GM21381 (cell line): ENCODE measurements at regions not wholly inside any gene's neighbourhood (a gene's known extent, or its start where the extent isn't known, plus 50 kb on each side); places are given as distances from the start of the nearest gene placed in this dataset.

Source experiments
- ATAC-seq: cut with Tn5 transposase; IDR thresholded peaks from one replicate; pipeline ENCODE4 v1.9.1; 2021; ENCODE audit warnings: mild to moderate bottlenecking, moderate library complexity; ENCODE audit not compliant: unreplicated experiment

DNA sequence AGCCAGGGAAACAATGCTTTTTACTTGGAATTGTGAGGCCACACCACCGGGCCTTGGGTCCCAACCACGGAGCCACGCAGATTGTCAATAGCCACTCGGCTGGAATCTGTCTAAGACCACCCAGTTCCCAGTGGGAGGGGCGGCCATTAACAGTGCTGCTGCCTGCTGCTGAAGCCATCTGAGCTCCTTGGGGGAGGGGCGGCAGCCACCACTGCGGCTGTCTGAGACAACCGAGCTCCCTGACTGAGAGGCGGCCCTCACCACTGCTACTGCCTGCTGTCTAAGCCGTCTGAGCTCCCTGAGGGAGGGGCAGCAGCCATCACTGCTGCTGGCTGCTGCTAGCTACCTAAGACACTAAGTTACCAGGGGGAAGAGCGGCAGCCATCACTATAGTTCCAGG, 64.3 kb downstream of the DMRTA2 start:
- no peak for ATAC-seq

DNA sequence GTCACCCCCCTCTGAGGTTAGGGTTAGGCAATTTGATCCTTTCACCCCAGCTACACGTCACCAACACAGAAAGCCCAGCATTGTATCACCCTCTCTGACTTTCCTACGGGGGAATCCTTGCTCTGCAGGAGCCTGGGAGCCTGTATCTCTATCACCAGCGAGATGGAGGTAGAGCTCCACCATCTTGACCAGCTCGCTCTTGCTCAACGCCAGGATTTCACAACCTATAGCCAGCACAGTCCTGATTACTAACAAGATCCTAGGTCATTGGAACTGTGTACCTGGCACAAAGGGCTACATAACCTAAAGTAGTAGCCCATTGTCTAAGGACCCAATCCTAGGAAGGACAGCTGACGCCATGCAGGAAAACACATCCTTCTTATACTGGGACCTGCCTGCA, 66.1 kb downstream of the DMRTA2 start:
- no peak for ATAC-seq

DNA sequence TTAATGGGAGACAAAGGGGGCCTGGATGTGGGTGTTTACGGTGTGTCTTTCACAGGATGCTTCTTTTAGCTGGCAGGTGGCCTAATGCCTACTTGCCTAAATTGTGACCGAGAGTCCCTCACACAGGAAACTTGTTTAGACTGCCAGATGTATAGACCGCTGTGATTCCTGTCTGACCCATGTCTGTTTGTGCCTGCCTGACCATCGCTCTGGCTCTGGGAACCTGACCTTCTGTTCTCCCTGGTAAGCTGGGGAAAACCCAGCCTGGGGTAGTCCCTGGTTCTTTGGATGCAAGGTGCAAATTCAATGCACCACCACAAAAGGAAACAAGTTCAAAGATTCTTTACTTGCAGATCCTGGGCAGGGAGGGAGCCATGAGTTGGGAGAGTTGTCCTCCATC, 68.4 kb downstream of the DMRTA2 start:
- no peak for ATAC-seq

DNA sequence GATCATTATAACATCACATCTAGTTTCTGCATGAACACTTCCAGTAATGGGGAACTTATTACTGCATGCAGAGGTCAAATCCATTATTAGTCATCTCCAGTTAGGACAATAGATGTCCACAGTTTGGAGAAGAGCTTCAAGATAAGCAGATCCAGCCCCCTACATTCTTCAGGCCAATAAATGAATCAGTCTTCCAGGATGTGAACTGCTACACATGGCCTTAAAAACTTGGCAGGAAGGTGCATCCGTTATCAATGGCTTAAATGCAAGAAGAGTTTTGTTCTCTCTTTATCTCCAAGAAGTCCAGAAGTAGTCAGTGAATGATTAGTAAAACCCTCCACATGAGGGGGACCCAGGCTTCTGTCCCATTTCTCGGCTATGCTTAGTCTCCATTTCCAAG, 70.8 kb downstream of the DMRTA2 start:
- ATAC-seq = no peak

DNA sequence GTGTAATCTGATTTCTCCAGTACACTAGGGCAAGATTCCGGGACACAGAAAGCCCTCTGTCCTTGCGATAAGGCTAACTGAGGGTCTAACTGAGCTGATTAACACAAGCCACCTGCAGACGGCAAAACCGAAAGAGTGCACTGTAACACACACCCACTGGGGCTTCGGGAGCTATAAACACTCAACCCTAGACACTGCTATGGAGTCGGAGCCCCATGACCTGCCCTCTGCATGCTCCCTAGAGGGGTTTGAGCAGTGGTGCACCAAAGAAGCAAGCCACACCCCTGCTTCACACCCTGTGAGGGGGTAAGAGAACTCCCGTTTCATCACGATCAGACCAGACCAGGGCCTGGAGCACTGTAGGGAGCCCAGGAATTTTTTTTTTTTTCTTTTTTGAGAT, 72.4 kb downstream of the DMRTA2 start:
- ATAC-seq = no peak

DNA sequence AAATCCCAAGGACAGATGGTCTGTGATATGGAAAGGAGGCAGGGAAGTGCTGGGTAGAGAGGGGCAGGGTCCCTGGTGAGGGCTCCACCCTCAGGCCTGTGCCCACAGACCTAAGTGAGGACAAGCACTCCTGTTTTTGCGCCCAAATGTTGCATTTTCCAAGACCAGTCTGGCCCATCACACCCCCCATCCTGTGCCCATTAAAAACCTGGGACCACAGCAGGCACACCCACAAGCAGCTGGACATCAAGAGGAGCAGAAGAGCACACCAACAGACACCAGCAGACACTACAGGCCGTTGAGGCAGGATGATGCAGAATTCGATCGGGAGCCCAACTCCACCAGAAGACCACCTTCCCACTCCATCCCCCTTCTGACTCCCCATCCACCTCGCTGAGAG, 72.8 kb downstream of the DMRTA2 start:
- ATAC-seq = no peak

DNA sequence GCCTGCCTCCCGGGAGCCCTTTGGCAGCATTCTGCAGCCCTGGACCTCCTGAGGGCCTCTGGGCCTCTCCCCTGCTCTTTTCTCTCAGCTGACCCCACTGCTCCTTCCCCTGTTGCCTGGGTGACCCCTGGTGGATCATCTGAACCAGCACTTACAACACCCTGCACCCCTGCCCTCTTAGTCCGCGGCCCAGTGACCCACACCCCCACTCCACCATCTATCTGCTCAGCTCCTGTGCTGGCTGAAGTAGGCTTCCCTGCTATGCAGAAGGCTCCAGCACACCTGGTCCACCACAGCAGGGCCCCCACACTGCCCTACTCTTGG, 74.0 kb downstream of the DMRTA2 start:
- no peak for ATAC-seq

DNA sequence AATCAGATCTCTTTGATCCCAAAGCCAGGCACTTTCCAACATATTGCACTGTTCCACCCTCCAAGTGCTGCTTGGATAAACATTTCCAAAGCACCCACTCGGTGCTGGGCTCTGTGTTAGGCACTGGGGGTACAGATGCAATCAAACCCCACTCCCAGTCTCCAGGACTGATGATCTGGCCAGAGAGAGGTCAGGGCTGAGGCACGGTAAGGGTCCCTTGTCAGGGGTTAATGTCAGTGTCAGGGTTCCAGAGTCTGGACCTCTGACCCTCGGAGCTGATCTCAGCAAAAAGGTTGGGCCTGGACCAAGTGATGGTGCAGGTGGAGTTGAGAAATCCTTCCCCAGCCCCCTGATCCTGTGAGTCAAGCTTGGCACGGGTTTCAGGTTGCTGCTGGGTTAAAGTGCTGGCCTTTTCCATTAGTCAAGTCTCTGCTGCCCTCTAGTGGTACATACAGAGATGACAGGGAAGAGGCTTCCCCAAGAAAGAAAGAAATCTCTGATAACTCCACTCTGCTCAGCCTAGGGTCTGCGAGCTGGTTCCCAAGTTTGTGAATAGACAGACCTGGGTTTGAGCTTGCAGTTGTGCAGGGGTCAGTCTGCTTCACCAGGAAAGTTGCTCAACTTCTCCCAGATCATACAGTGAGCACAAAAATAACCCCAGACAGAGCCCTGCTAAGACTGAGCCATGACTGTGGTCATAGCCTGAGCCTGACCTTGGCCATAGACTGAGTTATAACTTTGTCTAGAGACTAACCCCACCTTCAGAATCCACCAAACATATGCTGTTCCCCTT, 74.6 kb downstream of the DMRTA2 start:
- ATAC-seq = peak; percentile 65

DNA sequence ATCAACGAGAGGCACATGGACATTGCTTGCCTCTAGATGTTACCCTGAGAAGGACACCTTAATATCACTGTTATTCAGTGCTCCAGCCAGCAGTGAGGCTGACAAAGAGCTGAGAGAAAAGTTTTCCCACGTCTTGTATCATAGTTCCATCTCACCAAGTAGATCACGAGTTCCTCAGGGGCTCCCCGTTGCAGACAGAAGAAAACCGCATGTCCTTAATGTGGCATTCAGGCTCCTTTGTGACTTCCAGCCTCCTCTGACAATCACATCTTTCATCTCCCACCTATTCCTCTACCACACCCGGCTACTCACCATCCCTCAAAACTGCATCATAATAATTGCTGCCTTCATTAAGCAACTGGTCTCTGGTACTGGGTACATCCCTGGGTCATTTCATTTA, 75.3 kb downstream of the DMRTA2 start:
- ATAC-seq = no peak

DNA sequence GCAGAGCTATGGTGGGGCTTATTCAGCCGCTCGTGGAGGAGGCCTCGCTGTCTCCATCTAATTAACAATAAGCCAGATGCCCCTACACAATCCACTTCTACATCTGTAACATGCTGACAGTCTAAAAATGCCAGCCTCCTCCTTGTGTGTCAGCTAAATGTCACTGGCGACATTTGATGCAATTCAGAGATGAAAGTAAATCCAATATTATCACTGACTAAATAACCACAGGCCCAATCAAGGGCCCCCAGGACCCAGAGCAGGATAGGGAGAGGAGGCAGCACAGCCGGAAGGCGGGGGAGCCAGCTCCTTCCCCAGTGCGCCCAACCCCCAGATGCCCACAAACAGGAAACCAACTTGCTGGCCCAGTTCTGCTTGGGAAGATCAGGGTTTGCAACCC, 76.6 kb downstream of the DMRTA2 start:
- ATAC-seq = no peak

DNA sequence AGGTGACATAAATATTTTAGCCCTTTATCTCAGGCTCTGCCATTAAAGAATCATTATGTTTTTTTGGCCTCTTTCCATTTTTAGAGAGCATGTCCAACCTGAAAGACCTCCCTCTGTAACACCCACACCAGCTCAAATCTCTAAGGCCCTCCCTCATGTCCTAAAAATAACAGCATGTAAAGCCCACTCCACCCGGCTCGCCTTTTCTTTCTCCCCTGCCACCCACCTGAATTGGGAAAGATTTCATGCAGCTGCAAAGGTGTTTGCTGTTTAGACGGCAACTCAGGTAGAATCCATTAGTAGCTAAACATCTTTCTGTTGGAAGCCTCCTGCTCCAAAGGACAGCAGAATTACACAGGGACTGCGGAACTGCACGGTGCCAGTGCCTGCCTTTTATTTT, 79.9 kb downstream of the DMRTA2 start:
- ATAC-seq = no peak

DNA sequence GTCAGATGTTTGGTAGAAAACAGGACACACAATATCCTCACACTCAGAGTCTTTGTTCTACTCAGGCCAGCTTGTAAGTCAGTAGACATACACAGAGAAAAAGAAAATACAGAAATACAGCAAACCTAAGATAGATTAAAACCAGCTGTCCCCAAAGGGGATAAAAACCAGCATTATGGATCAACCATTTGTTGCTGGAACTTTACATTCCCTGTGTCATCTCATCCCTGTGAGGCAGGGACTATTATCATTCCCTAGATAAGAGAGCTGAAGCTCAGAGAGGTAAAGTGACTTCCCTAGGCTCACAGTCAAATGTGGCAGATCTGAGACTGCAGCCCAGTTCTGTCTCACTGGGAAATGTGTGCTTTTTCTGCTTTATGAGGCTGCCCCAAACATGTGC, 80.7 kb downstream of the DMRTA2 start:
- no peak for ATAC-seq

DNA sequence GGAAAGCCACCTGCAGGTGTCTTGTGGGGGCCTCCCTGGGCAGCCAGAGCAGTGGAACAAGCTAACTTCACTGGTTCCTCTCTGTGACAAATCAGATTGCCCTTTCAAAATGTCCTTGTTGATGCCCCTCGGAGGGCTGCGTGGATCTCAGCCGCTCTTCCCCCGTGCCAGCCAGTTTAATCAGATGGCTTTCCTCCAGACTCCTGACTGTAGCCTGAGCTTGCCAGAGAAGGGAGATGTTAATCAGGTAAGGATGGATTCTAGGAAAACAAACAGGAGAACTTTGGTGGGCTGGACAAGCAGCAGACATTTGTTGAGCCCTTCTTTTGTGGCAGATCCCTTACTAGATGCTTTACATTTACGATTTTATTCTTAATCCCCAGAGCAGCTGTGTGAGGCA, 88.2 kb downstream of the DMRTA2 start:
- no peak for ATAC-seq

DNA sequence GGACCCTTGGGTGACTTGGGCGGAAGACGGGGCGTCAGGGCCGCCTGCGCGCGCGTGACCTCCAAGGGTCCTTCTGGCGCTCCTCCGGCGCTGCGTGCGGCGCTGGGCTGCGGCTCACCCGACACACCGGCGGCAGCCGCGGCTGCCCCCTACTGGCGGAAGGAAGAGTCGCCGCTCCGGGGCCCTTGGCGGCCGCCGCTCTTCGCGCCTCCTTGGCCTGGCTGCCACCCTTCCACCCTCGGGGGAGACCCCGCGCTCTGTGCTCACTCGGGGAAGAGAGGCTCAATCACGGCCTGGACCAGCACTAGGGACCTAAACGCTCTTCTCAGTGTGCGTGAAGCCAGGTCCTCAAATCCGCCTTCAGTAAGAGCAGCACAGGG, 89.7 kb downstream of the DMRTA2 start:
- ATAC-seq = peak; percentile 84

DNA sequence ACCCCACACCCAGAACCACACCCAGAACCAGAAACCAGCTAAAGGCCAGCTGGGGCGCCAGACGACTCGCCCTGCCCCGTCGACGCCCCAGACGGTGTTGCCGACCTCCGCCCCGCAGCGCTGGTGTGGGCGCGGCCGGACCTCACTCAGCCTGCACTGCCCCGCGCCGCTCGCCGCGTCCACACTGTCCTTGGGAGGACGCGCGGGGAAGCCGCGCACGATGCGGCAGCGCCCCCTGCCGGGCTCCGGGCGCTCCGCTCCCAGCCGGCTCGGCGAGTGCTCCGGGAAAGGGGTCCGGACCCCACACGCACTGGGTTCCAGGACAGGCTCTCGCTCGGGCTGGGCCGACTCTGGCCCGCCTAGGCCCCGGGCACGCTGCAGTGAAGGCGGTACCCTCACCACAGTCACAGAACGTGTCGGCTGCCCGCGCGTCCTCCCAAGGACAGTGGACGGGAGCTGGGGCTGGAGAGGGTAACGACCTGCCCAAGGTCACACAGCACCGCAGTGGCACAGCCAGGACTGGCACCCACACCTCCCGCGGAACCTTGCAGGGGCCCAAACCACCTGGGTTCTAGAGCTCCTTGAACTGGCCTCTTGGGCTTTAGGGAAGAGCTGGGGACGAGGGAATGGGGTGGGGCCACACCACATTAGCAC, 90.2 kb downstream of the DMRTA2 start:
- peak; percentile 79 for ATAC-seq

DNA sequence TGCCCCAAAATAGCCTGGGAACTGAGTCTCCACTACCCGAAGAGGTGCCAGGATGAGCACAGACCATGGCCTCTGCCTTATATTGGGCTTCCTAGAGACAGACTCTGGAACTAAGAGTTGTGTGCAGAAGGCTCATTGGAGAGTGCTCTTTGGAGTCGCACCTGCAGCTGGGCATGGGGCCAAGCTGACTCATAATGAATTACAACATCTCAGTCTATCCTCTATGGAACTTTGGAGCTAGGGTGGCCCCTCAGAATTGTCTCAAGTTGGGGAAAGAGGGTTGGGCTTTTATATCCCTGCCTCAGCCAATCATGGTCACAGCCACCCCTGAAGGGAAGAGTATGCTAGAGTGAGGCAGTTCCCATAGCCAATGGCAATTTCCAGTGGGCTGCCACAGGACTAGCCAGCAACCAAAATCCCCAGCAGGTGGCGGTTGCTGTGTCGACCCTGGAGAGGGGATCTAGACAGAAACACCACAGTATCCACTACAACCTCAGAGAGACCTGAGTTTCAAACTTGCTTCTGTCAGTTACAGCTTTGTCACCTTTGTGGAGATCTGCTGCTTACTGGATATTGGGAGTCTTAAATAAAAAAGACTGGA, 93.8 kb downstream of the DMRTA2 start:
- ATAC-seq = no peak

DNA sequence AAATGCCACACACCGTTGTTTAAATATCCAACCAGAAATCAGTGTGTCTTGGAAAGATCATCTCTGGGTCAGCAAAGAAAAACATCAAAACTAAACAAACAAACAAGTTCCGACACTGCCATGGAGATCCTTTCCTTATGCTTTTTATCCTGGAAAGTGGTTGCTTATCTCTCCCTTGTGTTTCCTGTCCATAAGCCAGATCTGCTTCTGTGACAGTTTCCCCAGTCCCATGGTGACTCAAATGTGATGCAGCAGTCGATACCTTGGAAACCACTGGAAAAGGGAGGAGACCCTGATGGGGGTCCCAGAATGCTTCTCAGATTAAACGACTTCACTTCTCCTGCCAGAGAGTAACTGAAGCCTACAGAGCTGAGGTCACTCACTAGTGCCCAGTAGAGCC, 94.7 kb downstream of the DMRTA2 start:
- no peak for ATAC-seq

DNA sequence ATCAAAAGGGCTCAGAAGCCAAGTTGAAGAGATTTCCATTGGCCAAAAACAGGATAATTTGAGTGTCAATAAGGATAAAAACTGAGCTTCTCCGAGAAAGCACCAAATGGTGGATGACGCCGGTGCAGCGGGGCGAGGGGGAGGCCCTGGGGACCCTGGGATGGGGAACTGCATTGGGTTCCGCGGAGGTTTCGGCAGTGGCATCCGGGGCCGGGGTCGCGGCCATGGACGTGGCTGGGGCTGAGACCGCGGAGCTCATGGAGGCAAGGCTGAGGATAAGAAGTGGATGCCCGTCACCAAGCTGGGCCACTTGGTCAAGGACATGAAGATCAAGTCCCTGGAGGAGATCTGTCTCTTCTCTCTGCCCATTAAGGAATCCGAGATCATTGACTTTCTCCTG, 97.2 kb downstream of the DMRTA2 start:
- ATAC-seq = no peak

DNA sequence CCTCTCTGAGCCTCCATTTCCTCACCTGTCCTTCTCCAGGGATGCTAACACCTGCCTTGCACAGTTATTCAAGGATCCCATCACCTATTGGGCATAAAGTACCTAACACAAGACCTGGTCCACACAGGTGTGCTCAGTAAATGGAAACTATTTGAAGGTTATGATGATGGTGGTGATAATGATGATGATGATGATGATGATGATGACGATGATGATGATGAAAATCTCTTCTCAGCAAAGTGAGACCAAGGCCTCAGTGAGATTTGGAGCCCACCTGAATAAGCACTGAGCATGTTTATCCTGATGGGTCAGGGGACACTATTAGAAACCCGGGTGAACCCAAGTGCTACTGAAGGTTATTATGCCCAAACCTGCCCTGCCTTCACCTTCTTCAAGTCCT, 100.7 kb downstream of the DMRTA2 start:
- ATAC-seq = no peak

DNA sequence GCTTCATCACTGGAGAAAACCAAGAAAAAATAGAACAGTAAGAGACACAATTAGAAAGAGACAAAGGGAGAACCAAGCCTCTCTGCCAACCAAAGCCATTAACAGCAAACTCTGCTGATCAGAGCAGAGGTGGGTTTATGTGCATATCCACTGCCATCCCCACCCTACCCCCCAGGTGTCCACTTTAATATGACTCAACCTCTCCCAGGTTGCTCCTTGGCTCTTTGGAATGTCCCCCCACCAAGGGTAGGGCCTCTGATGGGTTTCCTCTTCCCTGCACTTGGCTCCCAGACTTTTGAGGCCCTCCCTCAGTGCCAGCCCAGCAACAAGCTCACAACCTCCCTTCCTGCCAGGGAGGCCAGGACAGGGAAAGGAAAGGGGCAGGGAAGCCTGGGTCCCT, 104.8 kb downstream of the DMRTA2 start:
- no peak for ATAC-seq

DNA sequence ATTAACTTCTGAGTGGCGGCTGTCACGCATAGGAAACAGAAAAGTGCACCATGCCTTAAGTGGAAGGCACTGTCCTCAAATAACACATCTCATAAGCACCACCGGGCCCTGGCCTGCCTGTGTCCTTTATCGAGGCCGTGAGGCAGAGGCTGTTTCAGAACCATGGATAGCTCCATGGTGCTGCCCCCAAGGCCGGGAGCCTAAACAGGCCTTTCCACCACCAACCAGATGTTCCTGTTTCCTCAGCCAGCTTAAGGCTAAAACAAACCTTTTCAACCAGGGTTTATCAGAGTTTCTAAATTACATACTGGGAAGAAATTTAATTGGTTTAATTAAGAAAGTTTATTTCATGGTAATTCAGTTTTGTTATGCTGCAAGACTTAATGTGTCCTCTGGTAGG, 114.4 kb downstream of the DMRTA2 start:
- ATAC-seq = no peak

DNA sequence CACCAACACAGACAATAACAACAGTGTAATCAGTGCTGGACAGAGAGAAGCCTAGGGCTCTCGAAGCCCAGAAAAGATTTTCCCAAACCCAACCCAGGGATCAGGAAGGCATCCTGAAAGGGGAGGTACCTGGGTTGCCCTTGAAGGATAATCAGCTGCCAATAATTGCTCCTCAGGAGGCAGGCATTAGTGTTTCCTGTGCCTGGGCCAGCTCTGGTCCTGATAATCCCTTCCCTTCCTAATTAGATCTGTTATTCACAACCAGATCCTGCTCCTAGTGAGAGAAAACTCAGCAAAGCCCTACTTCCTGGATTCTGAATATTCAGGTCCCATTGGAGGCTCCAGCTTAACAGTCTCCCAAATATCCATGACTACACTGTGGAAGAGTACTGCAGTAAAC, 117.4 kb downstream of the DMRTA2 start:
- ATAC-seq = no peak

DNA sequence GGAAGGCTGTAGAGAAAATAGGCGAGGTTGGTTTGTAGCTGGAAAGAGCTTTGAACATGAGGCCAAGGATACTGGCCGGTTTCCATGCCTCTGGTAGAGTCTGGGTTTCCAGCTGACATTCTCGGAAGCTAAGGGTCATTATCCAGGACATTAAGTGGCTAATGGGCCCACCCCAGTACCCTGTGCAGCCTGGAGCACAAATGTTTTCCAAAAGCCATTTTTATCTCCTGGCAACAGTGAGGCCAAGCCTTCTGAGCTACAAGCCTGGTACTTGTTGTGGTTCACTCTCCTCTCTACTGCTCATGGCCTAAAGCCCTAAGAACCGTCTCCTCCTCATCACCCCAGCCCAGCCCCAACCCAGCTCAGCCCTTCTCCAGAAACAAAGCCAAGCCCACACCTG, 122.9 kb downstream of the DMRTA2 start:
- ATAC-seq = no peak
